Activated T-cell treated with anti-CD3 and anti-CD28 coated beads, Interleukin-2, amount 50 U/mL, for 72 hours (primary cell): ENCODE measurements at regions not wholly inside any gene's neighbourhood (a gene's known extent, or its start where the extent isn't known, plus 50 kb on each side); places are given as distances from the start of the nearest gene placed in this dataset.

Experiments
- ATAC-seq, 2 donors: fragments of 150-1000 bp; cut with Tn5 transposase; replicated peaks in 1 of 2; 2 replicates each; pipeline ENCODE4 v1.10.0; 2021; ENCODE audit warnings: moderate library complexity in 2 of 2, mild to moderate bottlenecking in 1 of 2
- DNase-seq, 2 donors: peaks; one replicate each; pipeline ENCODE4 v3.0.0; 2021 to 2022; ENCODE audit warnings: mixed read lengths in 1 of 2
- H3K27ac Mint-ChIP-seq: one replicate; pipeline ENCODE4 v1.8.0; 2022; ENCODE audit warnings: mild to moderate bottlenecking, moderate library complexity, mixed read lengths
- H3K27me3 Mint-ChIP-seq: one replicate; pipeline ENCODE4 v1.8.0; 2022; ENCODE audit warnings: low read depth, mixed read lengths
- H3K36me3 Mint-ChIP-seq, 2 donors: one replicate each; pipeline ENCODE4 v1.8.0; 2022; ENCODE audit warnings: mixed read lengths in 2 of 2, mild to moderate bottlenecking in 1 of 2; ENCODE audit not compliant: insufficient read depth in 2 of 2
- H3K4me1 Mint-ChIP-seq: one replicate; pipeline ENCODE4 v1.8.0; 2022; ENCODE audit warnings: low read depth, mixed read lengths
- H3K4me3 Mint-ChIP-seq, 2 donors: one replicate each; pipeline ENCODE4 v1.8.0; 2022; ENCODE audit warnings: mild to moderate bottlenecking in 2 of 2, mixed read lengths in 2 of 2, moderate library complexity in 2 of 2
- H3K9me3 Mint-ChIP-seq, 2 donors: one replicate each; pipeline ENCODE4 v1.8.0; 2022; ENCODE audit warnings: mixed read lengths in 2 of 2

DNA sequence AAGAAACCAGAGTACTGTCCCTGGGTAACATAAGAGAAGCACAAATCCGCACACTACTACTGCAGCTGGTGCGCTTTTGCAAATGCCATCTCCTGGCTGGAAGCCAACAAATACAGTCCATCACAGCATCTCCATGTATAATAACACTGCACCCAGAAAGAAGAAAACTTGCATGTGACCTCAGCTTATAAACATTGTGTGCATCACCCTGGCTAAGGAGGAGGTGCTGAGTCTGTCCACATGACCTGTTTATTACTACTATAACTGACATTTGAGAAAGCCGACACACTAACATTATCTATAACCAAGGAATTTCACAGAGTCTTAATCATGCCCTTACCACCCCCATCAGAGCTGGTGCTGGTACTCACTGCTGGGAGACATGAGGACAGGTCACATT lies 516.8 kb downstream of the CFAP47 start:
- no peaks in the 10 kb centered on the region for H3K27me3 Mint-ChIP-seq
- H3K4me1 Mint-ChIP-seq = no peaks in the 10 kb centered on the region
- no peak overlapping the region for H3K4me3 Mint-ChIP-seq
- H3K36me3 Mint-ChIP-seq = no peaks in the 10 kb centered on the region
- no peak for DNase-seq
- no peak for ATAC-seq
- no peak overlapping the region for H3K27ac Mint-ChIP-seq
- H3K9me3 Mint-ChIP-seq = peaks cover 0 to 2% of the 10 kb centered on the region in 2 donors

DNA sequence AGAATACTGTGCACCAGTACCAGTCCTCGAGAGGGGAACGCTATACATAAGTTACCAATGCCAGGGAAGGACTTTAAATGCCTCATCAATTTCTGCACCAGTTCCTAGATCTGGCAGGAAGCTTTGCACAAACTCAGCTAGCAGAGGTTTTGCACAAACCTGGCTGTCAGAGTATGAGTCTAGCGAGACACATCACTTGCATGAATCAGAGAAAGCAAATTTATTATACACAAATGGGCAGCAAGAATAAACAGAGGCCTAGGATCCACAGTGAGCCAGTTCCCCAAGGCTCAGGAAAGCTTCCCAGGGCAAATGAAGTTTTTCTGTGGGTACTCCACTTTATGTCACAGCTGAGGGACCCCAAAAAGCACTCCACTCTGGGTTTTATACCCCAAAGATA lies 523.5 kb downstream of the CFAP47 start:
- ATAC-seq (no peak), DNase-seq (no peak)
- Mint-ChIP-seq H3K27me3 (no peaks in the 10 kb centered on the region), H3K36me3 (no peaks in the 10 kb centered on the region), H3K9me3 (peaks cover 0 to 2% of the 10 kb centered on the region in 2 donors), H3K4me1 (no peaks in the 10 kb centered on the region), H3K27ac (no peak overlapping the region), H3K4me3 (no peak overlapping the region)

DNA sequence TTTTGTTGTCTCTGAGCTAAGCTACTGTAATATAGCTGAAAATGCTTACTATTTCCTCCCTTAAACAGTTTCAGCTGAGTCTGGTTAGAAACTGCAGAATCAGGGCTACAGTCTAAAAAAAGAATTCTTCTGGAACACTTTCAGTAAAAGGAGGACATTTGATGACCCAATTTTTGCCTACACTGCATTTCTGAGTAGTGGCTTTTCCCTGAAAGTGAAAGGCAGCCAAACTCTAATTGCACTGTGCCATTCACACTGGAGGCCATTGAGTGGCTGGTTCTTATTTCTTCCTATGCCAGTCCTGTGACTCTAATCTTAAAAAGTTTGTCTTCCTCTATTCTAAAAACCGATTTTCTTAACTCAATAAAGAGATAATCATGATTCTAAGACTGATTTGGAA lies 526.0 kb downstream of the CFAP47 start:
- H3K36me3 Mint-ChIP-seq = no peaks in the 10 kb centered on the region
- H3K4me3 Mint-ChIP-seq = no peak overlapping the region
- H3K27me3 Mint-ChIP-seq = peaks cover 5% of the 10 kb centered on the region
- no peak for ATAC-seq
- H3K27ac Mint-ChIP-seq = no peak overlapping the region
- no peaks in the 10 kb centered on the region for H3K4me1 Mint-ChIP-seq
- H3K9me3 Mint-ChIP-seq = peaks cover 3 to 5% of the 10 kb centered on the region in 2 donors
- no peak for DNase-seq

DNA sequence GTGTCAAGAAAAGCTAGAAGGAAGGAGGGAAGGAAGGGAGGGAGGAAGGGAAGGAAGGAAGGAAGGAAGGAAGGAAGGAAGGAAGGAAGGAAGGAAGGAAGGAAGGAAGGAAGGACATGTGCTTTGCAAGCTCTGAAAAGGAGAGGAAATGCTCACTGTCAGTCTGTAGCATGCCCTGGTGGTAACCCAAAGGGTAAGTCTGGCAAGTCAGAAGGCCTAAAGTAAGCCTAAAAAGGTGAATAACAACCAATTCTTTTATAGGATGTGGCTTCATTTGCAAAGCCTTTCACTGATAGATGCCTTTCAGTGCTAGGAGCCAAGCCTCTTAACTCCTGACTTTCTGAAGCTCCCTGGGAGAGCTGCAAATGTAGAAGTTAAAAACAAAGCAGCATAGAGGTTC lies 542.6 kb downstream of the CFAP47 start:
- Mint-ChIP-seq H3K4me3 (no peak overlapping the region), H3K27me3 (no peaks in the 10 kb centered on the region), H3K36me3 (no peaks in the 10 kb centered on the region), H3K27ac (no peak overlapping the region), H3K9me3 (no peaks in the 10 kb centered on the region), H3K4me1 (no peaks in the 10 kb centered on the region)
- no peak for DNase-seq
- ATAC-seq = no peak

DNA sequence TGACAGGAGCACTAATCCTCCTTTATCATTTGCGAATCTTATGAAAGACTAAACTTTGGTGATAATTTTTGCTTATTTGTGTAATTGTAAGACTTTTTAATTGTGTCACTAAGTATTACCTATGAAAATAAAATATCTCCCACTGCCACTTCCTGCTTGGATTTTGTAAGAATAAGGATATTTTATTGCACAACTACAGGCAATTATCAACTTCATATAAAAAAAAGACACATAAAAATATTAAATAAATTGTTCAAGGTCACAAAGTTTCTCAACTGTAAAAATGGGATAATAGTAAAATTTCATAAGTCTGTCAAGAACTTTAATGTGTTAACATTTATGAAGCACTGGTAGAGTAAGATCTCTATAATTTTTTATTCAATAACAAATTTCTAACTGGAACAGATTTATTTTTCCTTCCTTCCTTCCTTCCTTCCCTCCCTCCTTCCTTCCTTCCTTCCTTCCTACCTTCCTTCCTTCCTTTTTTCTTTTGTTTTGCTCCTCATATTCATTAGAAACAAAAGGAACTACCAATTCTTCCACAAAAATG lies 527.6 kb upstream of the FAM47C start:
- no peak overlapping the region for H3K4me3 Mint-ChIP-seq

DNA sequence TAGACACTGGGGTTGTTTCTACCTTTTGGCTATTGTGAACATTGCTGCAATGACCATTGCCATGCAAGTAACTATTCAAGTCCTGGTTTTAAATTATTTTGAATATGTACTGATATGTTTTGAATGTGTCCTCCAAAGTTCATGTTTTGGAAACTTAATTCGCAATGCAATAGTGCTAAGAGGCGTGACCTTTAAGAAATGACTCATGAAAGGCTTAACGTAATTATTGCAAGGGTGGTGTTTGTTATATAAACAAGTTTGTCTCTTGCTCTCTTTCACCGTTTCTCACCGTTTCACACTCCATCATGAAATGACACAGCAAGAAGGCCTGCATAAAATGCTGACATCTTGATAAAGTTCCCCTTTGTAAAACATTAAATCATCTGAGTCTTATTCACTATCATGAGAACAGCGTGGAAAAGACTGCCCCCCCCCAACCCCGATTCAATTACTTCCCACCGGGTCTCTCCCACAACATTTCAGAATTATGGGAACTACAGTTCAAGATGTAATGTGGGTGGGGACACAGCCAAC lies 506.9 kb upstream of the FAM47C start:
- Mint-ChIP-seq H3K27me3 (no peaks in the 10 kb centered on the region), H3K4me1 (no peaks in the 10 kb centered on the region), H3K36me3 (no peaks in the 10 kb centered on the region), H3K27ac (no peak overlapping the region), H3K9me3 (peaks cover 3 to 4% of the 10 kb centered on the region in 2 donors), H3K4me3 (no peak overlapping the region)
- no peak for DNase-seq
- ATAC-seq = no peak

More for the DNA sequence above, 527.6 kb upstream of the FAM47C start:
- DNase-seq (no peak), ATAC-seq (no peak)
- H3K4me1 Mint-ChIP-seq = no peaks in the 10 kb centered on the region
- H3K27me3 Mint-ChIP-seq = no peaks in the 10 kb centered on the region
- H3K27ac Mint-ChIP-seq = no peak overlapping the region
- no peaks in the 10 kb centered on the region for H3K36me3 Mint-ChIP-seq
- H3K9me3 Mint-ChIP-seq = peaks cover 2 to 4% of the 10 kb centered on the region in 2 donors

DNA sequence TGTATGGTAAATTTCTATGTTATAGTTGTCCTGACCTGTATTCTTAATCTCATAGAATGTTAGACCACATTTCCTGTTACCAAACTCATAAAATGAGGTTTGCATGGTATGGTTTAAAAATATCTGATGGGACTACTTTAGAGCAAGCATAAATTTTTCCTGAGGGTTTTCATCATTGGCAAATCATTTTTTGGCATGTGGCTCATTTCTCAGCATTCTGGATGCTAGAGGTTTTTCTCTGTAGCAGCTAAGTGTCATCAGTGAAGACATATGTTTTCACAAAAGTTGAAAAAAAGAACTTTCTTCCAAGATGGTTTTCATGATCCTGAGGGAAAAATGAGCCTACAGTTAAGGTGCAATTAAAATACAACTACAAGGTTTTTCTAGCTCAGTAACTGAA lies 503.5 kb upstream of the FAM47C start:
- no peaks in the 10 kb centered on the region for H3K4me1 Mint-ChIP-seq
- H3K4me3 Mint-ChIP-seq = no peak overlapping the region
- no peak overlapping the region for H3K27ac Mint-ChIP-seq
- peaks cover 3% of the 10 kb centered on the region in 2 donors for H3K9me3 Mint-ChIP-seq
- H3K27me3 Mint-ChIP-seq = no peaks in the 10 kb centered on the region
- ATAC-seq (no peak), DNase-seq (no peak)
- peaks cover 0 to 3% of the 10 kb centered on the region in 2 donors for H3K36me3 Mint-ChIP-seq

DNA sequence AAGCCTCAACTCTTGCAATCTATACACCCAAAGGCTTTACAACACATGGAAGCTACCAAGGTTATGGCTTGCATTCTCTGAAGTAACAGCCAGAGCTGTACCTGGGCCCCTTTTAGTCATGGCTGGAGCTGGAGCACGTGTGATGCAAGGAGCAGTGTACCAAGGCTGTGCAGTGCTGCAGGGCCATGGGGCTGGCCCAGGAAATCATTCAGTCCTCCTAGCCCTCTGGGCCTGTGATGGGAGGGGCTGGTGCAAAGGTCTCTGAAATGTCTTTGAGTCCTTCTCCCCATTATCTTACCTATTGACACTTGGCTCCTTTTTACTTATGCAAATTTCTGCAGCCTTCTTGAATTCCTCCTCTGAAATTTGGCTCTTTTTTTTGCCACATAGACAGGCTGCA lies 500.1 kb upstream of the FAM47C start:
- no peaks in the 10 kb centered on the region for H3K4me1 Mint-ChIP-seq
- no peaks in the 10 kb centered on the region for H3K27me3 Mint-ChIP-seq
- DNase-seq (no peak), ATAC-seq (no peak)
- no peaks in the 10 kb centered on the region for H3K9me3 Mint-ChIP-seq
- peaks cover 0 to 3% of the 10 kb centered on the region in 2 donors for H3K36me3 Mint-ChIP-seq
- no peak overlapping the region for H3K4me3 Mint-ChIP-seq
- H3K27ac Mint-ChIP-seq = no peak overlapping the region

DNA sequence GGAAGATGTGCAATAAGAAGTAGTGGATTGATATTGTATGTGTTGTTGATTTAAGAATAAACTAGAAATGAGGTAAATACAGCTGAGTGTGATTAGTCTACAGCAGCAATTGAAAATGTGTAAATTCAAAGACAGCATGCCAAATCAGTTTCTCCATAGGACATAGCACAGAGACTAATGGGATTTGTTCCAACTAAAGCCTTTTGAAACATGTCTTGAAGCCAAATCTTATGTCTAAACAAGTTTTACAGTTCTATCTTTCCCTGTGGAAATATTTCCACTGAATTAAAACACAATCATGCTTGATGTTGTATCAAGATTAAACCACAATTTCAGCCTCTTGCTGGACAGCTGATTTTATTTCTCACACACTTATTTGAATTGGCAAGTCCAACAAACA lies 497.4 kb upstream of the FAM47C start:
- Mint-ChIP-seq H3K9me3 (peaks cover 6 to 7% of the 10 kb centered on the region in 2 donors), H3K4me3 (no peak overlapping the region), H3K4me1 (no peaks in the 10 kb centered on the region), H3K27ac (no peak overlapping the region), H3K27me3 (no peaks in the 10 kb centered on the region), H3K36me3 (peaks cover 0 to 9% of the 10 kb centered on the region in 2 donors)
- ATAC-seq = no peak
- DNase-seq = no peak

DNA sequence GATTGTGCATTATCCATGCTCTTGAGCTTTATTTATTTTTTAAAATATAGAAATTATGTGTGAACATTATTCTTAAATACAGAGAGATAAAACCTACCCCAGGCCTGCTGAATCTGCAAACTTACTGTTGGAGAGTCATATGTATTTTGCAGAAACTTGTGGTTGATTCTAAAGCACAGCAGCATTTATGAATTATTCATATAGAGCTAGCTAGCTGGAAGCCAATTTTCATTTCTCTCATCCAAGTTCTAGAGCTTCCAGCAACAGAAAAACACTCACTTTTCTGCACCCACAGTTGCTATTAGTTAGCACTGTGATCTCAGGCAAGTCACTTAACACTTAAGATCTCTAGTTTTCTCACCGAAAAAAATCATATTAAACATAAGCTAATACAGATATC lies 479.5 kb upstream of the FAM47C start:
- Mint-ChIP-seq H3K9me3 (peaks cover 0 to 1% of the 10 kb centered on the region in 2 donors), H3K4me1 (no peaks in the 10 kb centered on the region), H3K4me3 (no peak overlapping the region), H3K27me3 (no peaks in the 10 kb centered on the region), H3K36me3 (no peaks in the 10 kb centered on the region), H3K27ac (no peak overlapping the region)
- DNase-seq (no peak), ATAC-seq (no peak)

DNA sequence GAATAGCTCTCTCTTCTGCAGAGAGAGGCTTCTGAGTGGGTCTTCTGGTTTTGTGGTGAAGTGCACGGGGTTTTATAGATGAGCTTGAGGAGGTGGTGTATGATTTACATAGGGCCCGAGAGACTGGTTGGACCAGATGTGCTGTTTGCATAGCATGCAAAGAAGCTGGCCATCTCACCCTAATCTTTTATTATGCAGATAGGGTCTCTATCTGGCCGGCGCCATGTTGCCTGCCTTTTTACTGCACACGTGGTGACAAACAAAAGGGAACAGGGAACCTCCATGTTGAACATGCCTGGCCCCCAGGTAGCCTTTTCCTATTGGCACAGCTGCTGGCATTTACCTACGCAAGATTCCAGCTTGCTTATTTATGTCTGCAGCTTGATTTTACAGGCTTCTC lies 473.3 kb upstream of the FAM47C start:
- no peak overlapping the region for H3K27ac Mint-ChIP-seq
- no peaks in the 10 kb centered on the region for H3K4me1 Mint-ChIP-seq
- H3K27me3 Mint-ChIP-seq = no peaks in the 10 kb centered on the region
- no peak for DNase-seq
- H3K36me3 Mint-ChIP-seq = no peaks in the 10 kb centered on the region
- ATAC-seq = no peak
- H3K4me3 Mint-ChIP-seq = no peak overlapping the region
- peaks cover 0 to 1% of the 10 kb centered on the region in 2 donors for H3K9me3 Mint-ChIP-seq

DNA sequence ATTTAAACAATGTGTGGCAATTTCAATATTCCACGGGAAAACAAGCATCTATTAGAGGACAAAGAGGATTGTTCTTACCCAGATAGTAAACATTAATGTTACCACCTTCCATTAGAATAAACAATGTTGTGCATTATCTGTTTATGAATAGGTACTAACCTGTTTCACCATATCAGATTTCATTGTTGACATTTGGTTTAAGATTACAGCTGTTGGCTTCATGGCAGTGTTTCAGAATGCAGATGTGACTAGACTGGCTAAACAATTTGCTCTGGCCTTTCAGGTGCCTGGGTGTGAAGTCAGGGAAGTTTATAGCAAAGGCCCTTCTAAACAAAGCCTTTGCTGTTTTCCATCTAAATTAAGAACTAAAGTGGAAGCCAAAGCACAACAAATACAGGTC lies 464.7 kb upstream of the FAM47C start:
- no peaks in the 10 kb centered on the region for H3K36me3 Mint-ChIP-seq
- H3K9me3 Mint-ChIP-seq = peaks cover 0 to 2% of the 10 kb centered on the region in 2 donors
- H3K4me3 Mint-ChIP-seq = no peak overlapping the region
- no peak overlapping the region for H3K27ac Mint-ChIP-seq
- no peaks in the 10 kb centered on the region for H3K27me3 Mint-ChIP-seq
- H3K4me1 Mint-ChIP-seq = no peaks in the 10 kb centered on the region
- no peak for DNase-seq
- ATAC-seq = no peak

DNA sequence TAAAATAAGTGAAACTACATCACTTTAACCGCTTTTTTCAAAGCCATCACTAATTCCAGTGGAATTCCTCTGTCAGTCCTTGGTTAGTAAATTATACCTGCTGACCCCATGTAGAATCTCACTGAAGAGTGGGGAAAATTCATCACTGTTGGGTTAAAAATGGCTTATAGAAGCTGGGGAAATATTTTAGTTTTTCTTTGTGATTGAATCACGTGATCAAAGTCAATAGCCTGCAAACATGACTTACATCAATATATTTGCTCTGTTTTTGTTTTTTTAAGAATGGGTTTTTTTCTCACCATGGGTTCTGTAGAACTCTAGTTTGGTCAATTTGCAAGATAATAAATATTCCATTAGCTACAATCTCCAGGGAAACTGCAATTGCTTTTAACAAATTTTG lies 445.2 kb upstream of the FAM47C start:
- H3K36me3 Mint-ChIP-seq = no peaks in the 10 kb centered on the region
- no peaks in the 10 kb centered on the region for H3K4me1 Mint-ChIP-seq
- H3K9me3 Mint-ChIP-seq = no peaks in the 10 kb centered on the region
- no peak for DNase-seq
- no peak overlapping the region for H3K4me3 Mint-ChIP-seq
- no peak for ATAC-seq
- no peak overlapping the region for H3K27ac Mint-ChIP-seq
- no peaks in the 10 kb centered on the region for H3K27me3 Mint-ChIP-seq

DNA sequence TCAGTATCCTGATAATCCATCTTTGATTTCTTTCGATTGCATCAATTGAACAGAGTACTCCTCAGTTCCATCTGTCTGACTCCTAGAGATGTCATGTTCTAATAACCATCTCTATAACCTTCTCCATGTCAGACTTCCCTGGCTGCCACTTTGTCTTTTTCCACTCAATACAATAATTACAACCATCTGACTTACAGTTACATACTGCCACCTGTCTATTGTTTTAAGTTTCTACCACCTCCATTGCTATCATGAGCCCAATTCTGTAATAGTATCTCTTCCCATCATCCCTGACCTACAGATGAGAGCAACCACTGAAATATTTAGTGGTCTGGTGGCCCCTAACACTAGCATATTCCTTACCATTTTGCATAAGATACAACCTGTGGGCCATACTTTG lies 439.2 kb upstream of the FAM47C start:
- Mint-ChIP-seq H3K36me3 (no peaks in the 10 kb centered on the region), H3K27ac (no peak overlapping the region), H3K4me1 (no peaks in the 10 kb centered on the region), H3K4me3 (no peak overlapping the region), H3K9me3 (peaks cover 2% of the 10 kb centered on the region in 2 donors), H3K27me3 (no peaks in the 10 kb centered on the region)
- no peak for DNase-seq
- ATAC-seq = no peak
